ENCODE measurements at regions not wholly inside any gene's neighbourhood (a gene's known extent, or its start where the extent isn't known, plus 50 kb on each side); places are given as distances from the start of the nearest gene placed in this dataset.

DNA sequence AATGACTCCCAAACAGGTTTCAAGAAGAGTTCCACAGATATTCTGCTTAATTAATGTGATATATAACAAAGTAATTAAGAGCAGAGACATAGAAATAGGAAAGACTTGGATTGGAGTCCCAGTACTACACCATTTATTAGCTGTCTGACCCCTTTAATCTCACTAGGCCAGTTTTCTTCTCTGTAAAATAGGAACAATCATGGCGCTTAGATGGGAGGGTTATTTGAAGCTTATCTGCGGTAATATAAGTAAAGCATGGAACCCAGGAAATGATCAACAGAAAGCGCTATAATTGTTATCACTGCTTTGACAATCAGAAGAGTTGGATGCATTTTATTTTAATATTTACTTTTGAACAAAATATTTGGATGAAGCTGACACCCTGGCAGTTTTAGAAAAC is 71.3 kb upstream of the IFNE start:
- Histone ChIP-seq H3K27me3 (peaks cover 22% of the 10 kb centered on the region), H3K4me3 (no peak overlapping the region), H3K27ac (no peak overlapping the region), H3K9me3 (ENCODE audit: low read depth) (no peaks in the 10 kb centered on the region), H3K36me3 (no peaks in the 10 kb centered on the region), H3K4me1 (ENCODE audit: low read depth) (no peaks in the 10 kb centered on the region)
- TF ChIP-seq, protein P1, sequence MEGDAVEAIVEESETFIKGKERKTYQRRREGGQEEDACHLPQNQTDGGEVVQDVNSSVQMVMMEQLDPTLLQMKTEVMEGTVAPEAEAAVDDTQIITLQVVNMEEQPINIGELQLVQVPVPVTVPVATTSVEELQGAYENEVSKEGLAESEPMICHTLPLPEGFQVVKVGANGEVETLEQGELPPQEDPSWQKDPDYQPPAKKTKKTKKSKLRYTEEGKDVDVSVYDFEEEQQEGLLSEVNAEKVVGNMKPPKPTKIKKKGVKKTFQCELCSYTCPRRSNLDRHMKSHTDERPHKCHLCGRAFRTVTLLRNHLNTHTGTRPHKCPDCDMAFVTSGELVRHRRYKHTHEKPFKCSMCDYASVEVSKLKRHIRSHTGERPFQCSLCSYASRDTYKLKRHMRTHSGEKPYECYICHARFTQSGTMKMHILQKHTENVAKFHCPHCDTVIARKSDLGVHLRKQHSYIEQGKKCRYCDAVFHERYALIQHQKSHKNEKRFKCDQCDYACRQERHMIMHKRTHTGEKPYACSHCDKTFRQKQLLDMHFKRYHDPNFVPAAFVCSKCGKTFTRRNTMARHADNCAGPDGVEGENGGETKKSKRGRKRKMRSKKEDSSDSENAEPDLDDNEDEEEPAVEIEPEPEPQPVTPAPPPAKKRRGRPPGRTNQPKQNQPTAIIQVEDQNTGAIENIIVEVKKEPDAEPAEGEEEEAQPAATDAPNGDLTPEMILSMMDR (IDR thresholded peaks at IDR 0.05; ENCODE audit: low read depth, low read length) = no peak
- DNase-seq (ENCODE audit: low read depth in 1 of 2, low spot score in 1 of 2) = peak in 1 of 2 donors; percentile 22

DNA sequence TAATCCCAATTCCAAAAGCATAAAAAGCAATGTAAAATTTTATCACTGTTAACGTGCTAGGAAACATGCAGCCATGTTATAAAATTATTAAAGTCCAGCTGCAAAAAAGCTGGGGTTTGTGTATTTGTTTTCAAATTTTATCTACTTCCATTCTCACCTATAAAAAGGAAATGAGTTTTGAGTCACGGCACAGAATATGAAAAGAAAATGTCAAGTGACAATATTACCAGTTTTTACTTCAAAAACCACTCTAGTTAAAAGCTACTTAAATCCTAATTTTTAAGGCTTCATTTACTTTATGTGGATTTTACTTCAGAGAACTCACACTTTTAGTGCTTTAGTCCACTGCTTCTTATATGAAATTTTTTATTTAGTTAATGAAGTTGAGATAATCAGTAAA is 72.7 kb upstream of the IFNE start:
- no peaks in the 10 kb centered on the region for H3K36me3 ChIP-seq
- no peaks in the 10 kb centered on the region for H3K4me1 ChIP-seq (ENCODE audit: low read depth)
- H3K9me3 ChIP-seq (ENCODE audit: low read depth) = no peaks in the 10 kb centered on the region
- peaks cover 36% of the 10 kb centered on the region for H3K27me3 ChIP-seq
- no peak overlapping the region for H3K27ac ChIP-seq
- DNase-seq (ENCODE audit: low read depth in 1 of 2, low spot score in 1 of 2) = no peak
- TF ChIP-seq, protein P1 (IDR thresholded peaks at IDR 0.05; ENCODE audit: low read depth, low read length) = no peak
- H3K4me3 ChIP-seq = no peak overlapping the region

DNA sequence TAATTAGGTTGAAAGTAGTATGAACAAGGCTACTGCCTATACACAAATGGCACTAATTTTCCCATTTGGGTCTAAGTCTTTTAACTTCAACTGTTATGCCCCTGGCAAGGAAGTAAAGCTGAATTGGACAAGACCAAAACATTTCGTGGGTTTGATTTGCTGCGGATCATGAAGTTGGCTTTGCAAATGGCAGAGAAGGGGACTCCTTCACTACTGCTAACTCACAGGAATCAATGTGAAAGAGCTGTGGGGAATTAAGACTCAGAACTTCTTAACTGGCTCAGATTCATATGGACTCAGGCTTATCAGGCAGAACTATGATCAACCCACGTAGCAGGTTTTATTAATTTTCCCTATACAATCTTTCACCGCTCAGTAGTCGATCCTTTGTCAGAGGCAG is 73.8 kb upstream of the IFNE start:
- DNase-seq (ENCODE audit: low read depth in 1 of 2, low spot score in 1 of 2) = peak in 1 of 2 donors; percentile 53
- TF ChIP-seq, protein P1 (IDR thresholded peaks at IDR 0.05; ENCODE audit: low read depth, low read length) = no peak
- H3K4me3 ChIP-seq = no peak overlapping the region
- H3K4me1 ChIP-seq (ENCODE audit: low read depth) = no peaks in the 10 kb centered on the region
- H3K27me3 ChIP-seq = peaks cover 47% of the 10 kb centered on the region
- H3K9me3 ChIP-seq (ENCODE audit: low read depth) = no peaks in the 10 kb centered on the region
- H3K36me3 ChIP-seq = no peaks in the 10 kb centered on the region
- no peak overlapping the region for H3K27ac ChIP-seq

DNA sequence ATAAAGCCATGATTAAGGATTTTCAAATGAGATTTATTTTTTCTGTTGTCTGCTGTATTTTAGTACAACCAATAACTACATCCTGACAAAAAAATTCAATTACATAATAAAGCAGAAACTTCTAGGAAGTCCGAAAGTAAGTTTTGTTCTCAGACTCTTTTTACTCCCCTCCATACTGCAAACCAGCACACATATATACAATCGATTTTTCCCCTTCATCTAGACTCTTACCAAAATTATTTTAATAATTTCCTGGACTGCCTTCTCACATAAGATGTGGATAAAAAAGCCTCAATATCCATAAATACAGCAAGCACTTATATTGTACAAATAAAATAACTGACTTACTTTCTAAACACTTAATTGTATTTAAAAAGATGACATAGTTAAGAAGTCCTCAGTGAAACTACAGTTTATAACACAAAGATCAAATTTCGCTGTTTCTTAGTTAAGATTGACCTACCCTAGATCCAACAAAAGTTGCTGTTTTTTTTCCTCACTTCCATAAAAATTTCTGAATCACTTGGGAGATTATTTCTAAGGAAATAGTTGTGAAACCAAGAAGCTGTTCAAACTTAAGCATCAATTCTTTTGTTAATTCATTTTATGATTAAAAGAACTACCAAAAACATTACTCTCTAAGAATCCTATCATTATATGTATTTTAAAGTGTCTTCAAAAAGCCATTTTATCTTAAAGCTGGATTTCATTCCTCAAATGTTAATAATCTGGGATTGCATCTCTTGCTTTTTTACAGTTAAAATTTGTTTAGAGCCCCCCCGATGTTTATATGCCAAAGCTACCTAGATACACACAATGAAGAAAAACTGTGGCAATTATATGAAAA is 74.7 kb upstream of the IFNE start:
- Histone ChIP-seq H3K36me3 (no peaks in the 10 kb centered on the region), H3K4me3 (no peak overlapping the region), H3K27me3 (peaks cover 53% of the 10 kb centered on the region), H3K9me3 (ENCODE audit: low read depth) (no peaks in the 10 kb centered on the region), H3K4me1 (ENCODE audit: low read depth) (no peaks in the 10 kb centered on the region), H3K27ac (no peak overlapping the region)
- TF ChIP-seq, protein P1 (IDR thresholded peaks at IDR 0.05; ENCODE audit: low read depth, low read length) = no peak
- DNase-seq (ENCODE audit: low read depth in 1 of 2, low spot score in 1 of 2) = peak in 1 of 2 donors; percentile 26

DNA sequence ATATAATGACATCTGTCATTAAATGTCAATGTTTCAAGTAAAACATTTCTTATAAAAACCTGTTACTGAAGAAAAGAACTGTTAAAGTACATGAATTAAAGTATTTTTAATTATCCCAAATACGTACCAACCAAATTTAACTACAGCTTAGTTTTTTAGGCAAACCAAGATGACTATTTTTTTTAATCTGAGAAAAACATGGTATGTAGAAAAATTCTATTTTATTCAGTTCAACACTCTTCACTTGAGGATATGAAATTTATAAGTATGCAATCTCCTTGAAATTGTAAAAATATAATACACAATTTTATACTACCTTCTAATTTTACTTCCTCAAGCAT is 75.3 kb upstream of the IFNE start:
- peaks cover 53% of the 10 kb centered on the region for H3K27me3 ChIP-seq
- TF ChIP-seq, protein P1 (IDR thresholded peaks at IDR 0.05; ENCODE audit: low read depth, low read length) = no peak
- DNase-seq (ENCODE audit: low read depth in 1 of 2, low spot score in 1 of 2) = no peak
- H3K4me3 ChIP-seq = no peak overlapping the region
- H3K9me3 ChIP-seq (ENCODE audit: low read depth) = no peaks in the 10 kb centered on the region
- H3K36me3 ChIP-seq = no peaks in the 10 kb centered on the region
- H3K4me1 ChIP-seq (ENCODE audit: low read depth) = no peaks in the 10 kb centered on the region
- H3K27ac ChIP-seq = no peak overlapping the region
